ENCODE measurements at regions not wholly inside any gene's neighbourhood (a gene's known extent, or its start where the extent isn't known, plus 50 kb on each side); places are given as distances from the start of the nearest gene placed in this dataset.

GRCh38 chr5:110258460-110259216 lies 467.8 kb downstream of the TMEM232 start:
- TF ChIP-seq POLR2A (IDR thresholded peaks at IDR 0.05) (no peak), CTCF (IDR thresholded peaks at IDR 0.05) (no peak)

Data from uterus (tissue), 2 donors.